ENCODE measurements at regions not wholly inside any gene's neighbourhood (a gene's known extent, or its start where the extent isn't known, plus 50 kb on each side); places are given as distances from the start of the nearest gene placed in this dataset.

DNA sequence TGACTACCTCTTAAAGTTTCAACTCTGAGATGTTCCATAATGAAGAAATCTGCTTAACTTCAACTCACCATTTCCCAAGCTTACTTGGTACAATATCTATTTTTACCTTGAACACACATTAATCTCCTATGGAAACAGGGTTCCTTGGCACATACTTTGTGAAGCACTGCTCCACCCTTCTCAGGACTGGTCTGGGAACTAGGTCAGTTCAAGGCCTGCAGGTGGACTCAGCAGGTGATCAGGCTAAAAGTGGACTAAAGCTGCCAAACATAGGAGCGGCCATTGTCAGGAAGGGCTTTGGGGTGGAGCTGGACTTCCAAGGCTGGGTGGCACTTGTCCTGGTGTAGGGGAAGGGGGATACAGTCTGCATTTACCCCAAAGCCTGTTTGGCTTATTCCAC, 202.3 kb downstream of the NUAK1 start:
- H2AFZ ChIP-seq = no peak overlapping the region
- TF ChIP-seq, protein P1, sequence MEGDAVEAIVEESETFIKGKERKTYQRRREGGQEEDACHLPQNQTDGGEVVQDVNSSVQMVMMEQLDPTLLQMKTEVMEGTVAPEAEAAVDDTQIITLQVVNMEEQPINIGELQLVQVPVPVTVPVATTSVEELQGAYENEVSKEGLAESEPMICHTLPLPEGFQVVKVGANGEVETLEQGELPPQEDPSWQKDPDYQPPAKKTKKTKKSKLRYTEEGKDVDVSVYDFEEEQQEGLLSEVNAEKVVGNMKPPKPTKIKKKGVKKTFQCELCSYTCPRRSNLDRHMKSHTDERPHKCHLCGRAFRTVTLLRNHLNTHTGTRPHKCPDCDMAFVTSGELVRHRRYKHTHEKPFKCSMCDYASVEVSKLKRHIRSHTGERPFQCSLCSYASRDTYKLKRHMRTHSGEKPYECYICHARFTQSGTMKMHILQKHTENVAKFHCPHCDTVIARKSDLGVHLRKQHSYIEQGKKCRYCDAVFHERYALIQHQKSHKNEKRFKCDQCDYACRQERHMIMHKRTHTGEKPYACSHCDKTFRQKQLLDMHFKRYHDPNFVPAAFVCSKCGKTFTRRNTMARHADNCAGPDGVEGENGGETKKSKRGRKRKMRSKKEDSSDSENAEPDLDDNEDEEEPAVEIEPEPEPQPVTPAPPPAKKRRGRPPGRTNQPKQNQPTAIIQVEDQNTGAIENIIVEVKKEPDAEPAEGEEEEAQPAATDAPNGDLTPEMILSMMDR (IDR thresholded peaks at IDR 0.05) = no peak
- no peak overlapping the region for H3K27ac ChIP-seq
- no peaks in the 10 kb centered on the region for H3K9me3 ChIP-seq (ENCODE audit: control insufficient read depth, low read length)
- no peak overlapping the region for H3K4me2 ChIP-seq (ENCODE audit: low read length)
- no peaks in the 10 kb centered on the region for H3K27me3 ChIP-seq (ENCODE audit: control insufficient read depth, insufficient read depth, low read length)
- no peaks in the 10 kb centered on the region for H3K36me3 ChIP-seq (ENCODE audit: control insufficient read depth, insufficient read depth, low read length)
- H3K9ac ChIP-seq = no peak overlapping the region
- H3K79me2 ChIP-seq = no peaks in the 10 kb centered on the region
- no peak overlapping the region for H3K4me3 ChIP-seq (ENCODE audit: low read depth, low read length)
- peaks cover 5% of the 10 kb centered on the region for H3K4me1 ChIP-seq

DNA sequence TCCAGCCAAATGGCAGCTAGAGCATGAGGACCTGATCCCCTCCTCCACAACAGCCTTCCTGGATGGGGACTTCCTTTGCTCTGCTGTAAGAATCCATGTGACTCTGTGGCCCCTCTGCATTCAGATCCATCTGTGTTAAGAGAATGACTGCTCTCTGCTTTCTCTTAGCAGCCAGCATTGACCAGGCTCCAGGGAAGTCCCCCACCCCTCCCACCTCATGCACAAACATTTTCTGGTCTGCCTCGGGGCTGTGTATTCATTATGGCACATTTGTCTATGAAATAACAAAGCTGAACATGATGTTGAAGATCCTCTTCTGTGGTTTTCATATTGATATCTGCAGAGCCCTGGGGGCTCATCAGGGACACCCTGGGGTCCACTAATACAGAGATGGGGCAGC, 201.7 kb downstream of the NUAK1 start:
- Histone ChIP-seq H3K9ac (no peak overlapping the region), H3K36me3 (ENCODE audit: control insufficient read depth, insufficient read depth, low read length) (no peaks in the 10 kb centered on the region), H3K79me2 (no peaks in the 10 kb centered on the region), H3K27ac (no peak overlapping the region), H3K4me2 (ENCODE audit: low read length) (no peak overlapping the region), H3K27me3 (ENCODE audit: control insufficient read depth, insufficient read depth, low read length) (no peaks in the 10 kb centered on the region), H3K4me3 (ENCODE audit: low read depth, low read length) (no peak overlapping the region), H3K4me1 (peaks cover 4% of the 10 kb centered on the region), H3K9me3 (ENCODE audit: control insufficient read depth, low read length) (no peaks in the 10 kb centered on the region), H2AFZ (no peak overlapping the region)
- TF ChIP-seq, protein P1 (IDR thresholded peaks at IDR 0.05) = no peak

DNA sequence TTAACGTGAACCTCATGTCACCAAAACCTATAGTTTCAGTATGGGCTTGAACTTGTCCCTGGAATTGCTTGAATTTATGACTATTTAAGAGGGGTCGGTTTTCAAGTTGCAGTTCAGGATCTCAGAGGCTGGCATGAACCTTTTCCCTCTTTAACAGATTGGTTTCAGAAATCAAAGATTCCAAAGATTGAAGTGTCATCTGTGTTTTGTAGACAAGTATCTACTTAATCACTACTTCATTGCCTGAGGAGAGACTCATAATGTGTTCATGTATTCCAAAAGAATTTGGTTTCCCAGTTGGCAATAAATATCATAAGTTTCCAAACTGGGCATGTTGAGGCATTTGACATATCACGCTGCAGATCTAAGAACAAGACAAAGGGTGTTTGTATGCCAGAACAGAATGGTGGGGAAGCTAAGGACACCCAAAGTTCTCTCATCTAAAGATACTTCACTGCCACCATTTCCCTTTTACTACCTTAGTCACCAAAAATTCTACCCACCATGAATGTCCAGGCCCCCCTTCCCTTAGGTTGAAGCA, 199.5 kb downstream of the NUAK1 start:
- no peaks in the 10 kb centered on the region for H3K79me2 ChIP-seq
- no peak overlapping the region for H2AFZ ChIP-seq
- H3K4me3 ChIP-seq (ENCODE audit: low read depth, low read length) = no peak overlapping the region
- no peaks in the 10 kb centered on the region for H3K36me3 ChIP-seq (ENCODE audit: control insufficient read depth, insufficient read depth, low read length)
- H3K9ac ChIP-seq = no peak overlapping the region
- TF ChIP-seq, protein P1 (IDR thresholded peaks at IDR 0.05) = no peak
- H3K27me3 ChIP-seq (ENCODE audit: control insufficient read depth, insufficient read depth, low read length) = no peaks in the 10 kb centered on the region
- no peak overlapping the region for H3K4me2 ChIP-seq (ENCODE audit: low read length)
- H3K27ac ChIP-seq = no peak overlapping the region
- no peaks in the 10 kb centered on the region for H3K9me3 ChIP-seq (ENCODE audit: control insufficient read depth, low read length)
- H3K4me1 ChIP-seq = no peaks in the 10 kb centered on the region

DNA sequence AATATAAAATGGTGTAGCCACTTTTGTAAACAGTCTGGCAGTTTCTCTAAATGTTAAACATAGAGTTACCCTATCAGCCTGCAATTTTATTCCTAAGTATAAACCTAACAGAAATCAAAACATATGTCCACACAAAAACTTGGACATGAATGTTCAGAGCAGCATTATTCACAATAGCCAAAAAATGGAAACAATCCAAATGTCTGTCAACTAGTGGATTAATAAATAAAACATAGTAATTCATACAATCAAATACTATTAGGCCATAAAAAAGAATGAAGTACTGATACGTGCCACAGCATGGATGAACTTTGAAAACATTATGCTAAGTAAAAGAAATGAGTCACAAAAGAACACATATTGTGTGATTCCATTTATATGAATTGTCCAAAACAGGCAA, 196.5 kb downstream of the NUAK1 start:
- Histone ChIP-seq H3K36me3 (ENCODE audit: control insufficient read depth, insufficient read depth, low read length) (no peaks in the 10 kb centered on the region), H3K27me3 (ENCODE audit: control insufficient read depth, insufficient read depth, low read length) (no peaks in the 10 kb centered on the region), H3K9me3 (ENCODE audit: control insufficient read depth, low read length) (no peaks in the 10 kb centered on the region), H3K4me2 (ENCODE audit: low read length) (no peak overlapping the region), H3K4me3 (ENCODE audit: low read depth, low read length) (no peak overlapping the region), H3K27ac (no peak overlapping the region), H3K9ac (no peak overlapping the region), H3K4me1 (peaks cover 4% of the 10 kb centered on the region), H2AFZ (no peak overlapping the region), H3K79me2 (no peaks in the 10 kb centered on the region)
- TF ChIP-seq, protein P1 (IDR thresholded peaks at IDR 0.05) = no peak

DNA sequence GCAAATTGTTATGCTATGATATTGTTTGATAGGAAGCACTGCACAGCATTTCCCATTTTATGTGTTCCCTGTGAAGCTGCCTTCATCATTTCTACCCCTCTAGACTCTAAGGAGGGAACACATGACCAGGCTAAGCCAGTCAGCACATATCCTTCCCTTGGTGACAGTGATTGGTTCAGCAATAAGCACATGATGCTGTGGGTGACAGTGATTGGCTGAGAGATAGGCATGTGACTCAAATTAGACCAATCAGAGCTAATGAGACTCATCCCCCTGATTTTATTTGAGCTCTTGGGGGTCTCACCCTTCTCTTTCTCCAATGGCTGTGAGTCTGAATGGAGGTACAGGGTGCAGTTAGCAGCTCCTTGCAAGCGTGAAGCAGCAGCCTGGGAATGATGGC, 195.2 kb downstream of the NUAK1 start:
- no peak overlapping the region for H3K4me3 ChIP-seq (ENCODE audit: low read depth, low read length)
- peaks cover 4% of the 10 kb centered on the region for H3K4me1 ChIP-seq
- no peak overlapping the region for H3K9ac ChIP-seq
- no peaks in the 10 kb centered on the region for H3K27me3 ChIP-seq (ENCODE audit: control insufficient read depth, insufficient read depth, low read length)
- H2AFZ ChIP-seq = no peak overlapping the region
- no peaks in the 10 kb centered on the region for H3K36me3 ChIP-seq (ENCODE audit: control insufficient read depth, insufficient read depth, low read length)
- H3K79me2 ChIP-seq = no peaks in the 10 kb centered on the region
- H3K27ac ChIP-seq = no peak overlapping the region
- no peaks in the 10 kb centered on the region for H3K9me3 ChIP-seq (ENCODE audit: control insufficient read depth, low read length)
- H3K4me2 ChIP-seq (ENCODE audit: low read length) = no peak overlapping the region
- TF ChIP-seq, protein P1 (IDR thresholded peaks at IDR 0.05) = no peak
